Kidney (tissue), 13 donors: ENCODE measurements at regions not wholly inside any gene's neighbourhood (a gene's known extent, or its start where the extent isn't known, plus 50 kb on each side); places are given as distances from the start of the nearest gene placed in this dataset.

Source experiments
- DNase-seq, 5 donors: peaks; one replicate each; pipeline ENCODE4 v3.0.0-alpha.2; 2013 to 2020
- FAIRE-seq: peaks from 2 replicates; lab custom pipeline; 2012; peaks lifted over from hg19 to GRCh38; lab: Jason Lieb, UNC
- H3K27ac ChIP-seq, 2 donors: one replicate each; pipeline ENCODE4 v1.7.0; 2013; ENCODE audit warnings: low read depth in 2 of 2, low read length in 2 of 2, inconsistent platforms in 1 of 2
- H3K27me3 ChIP-seq: one replicate; pipeline ENCODE4 v1.7.1; 2013; ENCODE audit warnings: low read length, inconsistent platforms; ENCODE audit not compliant: control insufficient read depth, insufficient read depth
- H3K36me3 ChIP-seq, 3 donors: one replicate each; pipeline versions ENCODE4 v1.7.0 to v1.7.1; 2013; ENCODE audit warnings: low read length in 3 of 3, control low read depth in 1 of 3, inconsistent platforms in 1 of 3; ENCODE audit not compliant: insufficient read depth in 3 of 3, control insufficient read depth in 2 of 3
- H3K4me1 ChIP-seq, 3 donors: one replicate each; pipeline versions ENCODE4 v1.7.0 to v1.7.1; 2013; ENCODE audit warnings: low read length in 3 of 3, inconsistent platforms in 1 of 3, low read depth in 1 of 3; ENCODE audit not compliant: control insufficient read depth in 2 of 3, insufficient read depth in 2 of 3
- H3K4me3 ChIP-seq, 3 donors: one replicate each; pipeline versions ENCODE4 v1.7.0 to v1.8.1; 2013; ENCODE audit warnings: low read length in 3 of 3, control low read depth in 1 of 3, inconsistent platforms in 1 of 3
- H3K9ac ChIP-seq, 3 donors: one replicate each; pipeline versions ENCODE4 v1.7.0 to v1.7.1; 2013; ENCODE audit warnings: low read length in 3 of 3, control low read depth in 1 of 3, inconsistent platforms in 1 of 3
- H3K9me3 ChIP-seq, 3 donors: one replicate each; pipeline versions ENCODE4 v1.7.0 to v1.7.1; 2013; ENCODE audit warnings: low read length in 3 of 3, control low read depth in 1 of 3, inconsistent platforms in 1 of 3; ENCODE audit not compliant: control insufficient read depth in 2 of 3, insufficient read depth in 1 of 3
- CTCF ChIP-seq: IDR thresholded peaks from 3 replicates; pipeline ENCODE4 v1.5.1; 2012; ENCODE audit warnings: mild to moderate bottlenecking, moderate library complexity, borderline replicate concordance; ENCODE audit not compliant: insufficient read depth; ENCODE audit errors: extremely low read depth
- intact Hi-C: fragments of 100-400 bp; cut with DNase I; formaldehyde crosslinking; loops from one replicate; pipeline ENCODE4 v1.11.1; 2022
- donor health status: control.
- donor health status: control.
- donor health status: control.
- donor health status: control.
- donor health status: control.
- donor health status: DM: yes; HTN: yes; CAD: no.
- donor health status: Normal renal cell carcinoma (clear cell type).

- Histone ChIP-seq H3K9me3 (no peaks in the 10 kb centered on the region), H3K4me3 (no peak overlapping the region), H3K27me3 (no peaks in the 10 kb centered on the region), H3K36me3 (no peaks in the 10 kb centered on the region), H3K27ac (no peak overlapping the region), H3K4me1 (no peaks in the 10 kb centered on the region), H3K9ac (no peak overlapping the region)
- intact Hi-C loops: no loop called here
- TF ChIP-seq CTCF: no peak
- FAIRE-seq (no peak), DNase-seq (no peak)
Observed at GRCh38 chr13:22758245-22758644, 422.5 kb upstream of the SGCG start.

- H3K4me3 ChIP-seq: no peak overlapping the region
- H3K9me3 ChIP-seq: no peaks in the 10 kb centered on the region
- H3K27me3 ChIP-seq: no peaks in the 10 kb centered on the region
- H3K27ac ChIP-seq: no peak overlapping the region
- no peaks in the 10 kb centered on the region for H3K4me1 ChIP-seq
- intact Hi-C loops: no loop called here
- TF ChIP-seq CTCF: no peak
- H3K36me3 ChIP-seq: no peaks in the 10 kb centered on the region
- DNase-seq (no peak), FAIRE-seq (no peak)
- no peak overlapping the region for H3K9ac ChIP-seq
Observed at GRCh38 chr13:22761709-22762108, 419.1 kb upstream of the SGCG start.

- no peak for TF ChIP-seq CTCF
- intact Hi-C loops: no loop called here
- Histone ChIP-seq H3K4me3 (no peak overlapping the region), H3K27ac (no peak overlapping the region), H3K27me3 (no peaks in the 10 kb centered on the region), H3K9me3 (no peaks in the 10 kb centered on the region), H3K36me3 (no peaks in the 10 kb centered on the region), H3K4me1 (no peaks in the 10 kb centered on the region), H3K9ac (no peak overlapping the region)
- DNase-seq: no peak
- FAIRE-seq: no peak
Observed at GRCh38 chr13:22765547-22765946, 415.2 kb upstream of the SGCG start.

- no peaks in the 10 kb centered on the region for H3K4me1 ChIP-seq
- no peak overlapping the region for H3K9ac ChIP-seq
- TF ChIP-seq CTCF: no peak
- FAIRE-seq: no peak
- H3K27ac ChIP-seq: no peak overlapping the region
- no peaks in the 10 kb centered on the region for H3K9me3 ChIP-seq
- intact Hi-C loops: no loop called here
- no peaks in the 10 kb centered on the region for H3K36me3 ChIP-seq
- peak in 1 of 5 donors; percentile 65 for DNase-seq
- no peaks in the 10 kb centered on the region for H3K27me3 ChIP-seq
- no peak overlapping the region for H3K4me3 ChIP-seq
Observed at GRCh38 chr13:22770891-22771290, 409.9 kb upstream of the SGCG start.
